Neural cell (in vitro differentiated cells): ENCODE measurements at regions not wholly inside any gene's neighbourhood (a gene's known extent, or its start where the extent isn't known, plus 50 kb on each side); places are given as distances from the start of the nearest gene placed in this dataset.
"Not testable (repeated sequence)": the region's sequence is repeated elsewhere in the genome, so short reads cannot be mapped to it uniquely, and the experiment has no call there.

Source experiments
- H2AFZ ChIP-seq: fragments of 200-600, 300-800 bp; sonication (generic), shearing (Covaris generic); 2 replicates; pipeline ENCODE4 v1.6.0; 2014; ENCODE audit warnings: low read depth, mild to moderate bottlenecking, antibody characterized with exemption, low read length, moderate library complexity
- H3F3A ChIP-seq: fragments of 200-600 bp; shearing (Covaris generic); 2 replicates; pipeline ENCODE4 v1.6.1; 2016; ENCODE audit warnings: mild to moderate bottlenecking, moderate library complexity, mixed read lengths, antibody characterized with exemption, low read length; ENCODE audit not compliant: insufficient read depth, poor library complexity, severe bottlenecking
- H3K27ac ChIP-seq: fragments of 200-600, 300-800 bp; sonication (generic), shearing (Covaris generic); 2 replicates; pipeline ENCODE4 v1.5.1; 2014; ENCODE audit warnings: mild to moderate bottlenecking, low read length, moderate library complexity
- H3K27me3 ChIP-seq: fragments of 300-800, 200-600 bp; sonication (generic), shearing (Covaris generic); 2 replicates; pipeline ENCODE4 v1.6.0; 2014; ENCODE audit warnings: mild to moderate bottlenecking, low read depth, low read length, moderate library complexity; ENCODE audit not compliant: insufficient read depth
- H3K36me3 ChIP-seq: fragments of 300-800, 200-600 bp; sonication (generic), shearing (Covaris generic); 2 replicates; pipeline ENCODE4 v1.5.1; 2014; ENCODE audit warnings: mild to moderate bottlenecking, antibody characterized with exemption, low read length, moderate library complexity; ENCODE audit not compliant: insufficient read depth
- H3K4me2 ChIP-seq: fragments of 300-800, 200-600 bp; sonication (generic), shearing (Covaris generic); 2 replicates; pipeline ENCODE4 v1.6.0; 2014; ENCODE audit warnings: mild to moderate bottlenecking, low read length
- H3K4me3 ChIP-seq: fragments of 300-800, 200-600 bp; sonication (generic), shearing (Covaris generic); 2 replicates; pipeline ENCODE4 v1.5.1; 2014; ENCODE audit warnings: mild to moderate bottlenecking, low read length, moderate library complexity
- H3K79me2 ChIP-seq: fragments of 200-600 bp; shearing (Covaris generic); replicated peaks from 2 replicates; pipeline ENCODE4 v1.6.0; 2014; ENCODE audit warnings: mild to moderate bottlenecking, low read length, moderate library complexity; ENCODE audit not compliant: insufficient read depth
- H3K9ac ChIP-seq: fragments of 300-800, 200-600 bp; sonication (generic), shearing (Covaris generic); 2 replicates; pipeline ENCODE4 v1.6.1; 2016; ENCODE audit warnings: mild to moderate bottlenecking, low read length, mixed read lengths
- H3K9me2 ChIP-seq: fragments of 200-600 bp; shearing (Covaris generic); 2 replicates; pipeline ENCODE4 v1.6.1; 2016; ENCODE audit warnings: mild to moderate bottlenecking, low read length, mixed read lengths; ENCODE audit not compliant: insufficient read depth
- H3K9me3 ChIP-seq: fragments of 200-600, 300-800 bp; sonication (generic), shearing (Covaris generic); 2 replicates; pipeline ENCODE4 v1.6.1; 2016; ENCODE audit warnings: mild to moderate bottlenecking, mixed run types, low read length, moderate library complexity, mixed read lengths
- H4K20me1 ChIP-seq: fragments of 200-600 bp; shearing (Covaris generic); 2 replicates; pipeline ENCODE4 v1.6.1; 2016; ENCODE audit warnings: mild to moderate bottlenecking, mixed run types; ENCODE audit not compliant: insufficient read depth
- CTCF ChIP-seq: fragments of 450-650 bp; IDR thresholded peaks from 2 replicates; pipeline ENCODE4 v1.5.1; 2014; ENCODE audit warnings: antibody characterized with exemption, mild to moderate bottlenecking, moderate library complexity; ENCODE audit not compliant: poor library complexity, severe bottlenecking
- EP300 ChIP-seq: fragments of 450-650 bp; conservative IDR thresholded peaks from 2 replicates; pipeline ENCODE4 v1.6.1; 2014; ENCODE audit warnings: antibody characterized with exemption, mild to moderate bottlenecking, moderate library complexity; ENCODE audit not compliant: poor library complexity, severe bottlenecking
- EZH2 ChIP-seq: fragments of 200-600, 300-800 bp; shearing (Covaris generic), sonication (generic); IDR thresholded peaks from 2 replicates; pipeline ENCODE4 v1.6.1; 2014; ENCODE audit warnings: antibody characterized with exemption, low read length, borderline replicate concordance, mild to moderate bottlenecking; ENCODE audit not compliant: insufficient read depth, poor library complexity, severe bottlenecking
- MXI1 ChIP-seq: fragments of 450-650 bp; conservative IDR thresholded peaks from 2 replicates; pipeline ENCODE4 v1.6.1; 2014; ENCODE audit warnings: antibody characterized with exemption, mild to moderate bottlenecking; ENCODE audit not compliant: poor library complexity, severe bottlenecking
- POLR2AphosphoS5 ChIP-seq: IDR thresholded peaks from 2 replicates; pipeline ENCODE4 v1.6.1; 2012
- RAD21 ChIP-seq: fragments of 450-650 bp; conservative IDR thresholded peaks from 2 replicates; pipeline ENCODE4 v1.6.1; 2014; ENCODE audit warnings: antibody characterized with exemption, mild to moderate bottlenecking, moderate library complexity
- REST ChIP-seq: IDR thresholded peaks from 2 replicates; pipeline ENCODE4 v1.6.1; 2012; ENCODE audit warnings: borderline replicate concordance
- SMC3 ChIP-seq: fragments of 450-650 bp; conservative IDR thresholded peaks from 2 replicates; pipeline ENCODE4 v1.6.1; 2014; ENCODE audit warnings: antibody characterized with exemption, mild to moderate bottlenecking, moderate library complexity; ENCODE audit not compliant: poor library complexity
- TAF1 ChIP-seq: IDR thresholded peaks from 2 replicates; pipeline ENCODE4 v1.6.1; 2012; ENCODE audit warnings: low read depth

- no peak for TF ChIP-seq REST
- TF ChIP-seq EP300 = no peak
- TF ChIP-seq SMC3 = no peak
- TF ChIP-seq POLR2AphosphoS5 = no peak
- TF ChIP-seq RAD21 = no peak
- no peak for TF ChIP-seq TAF1
- no peak for TF ChIP-seq MXI1
- no peak for TF ChIP-seq CTCF
- no peak for TF ChIP-seq EZH2
These were observed 558.7 kb upstream of the EYS start for GRCh38 chr6:66265737-66266136.

GRCh38 chr6:66264376-66264775 lies 557.4 kb upstream of the EYS start:
- Histone ChIP-seq H2AFZ (no peak overlapping the region), H3K9me3 (no peaks in the 10 kb centered on the region), H3K4me2 (no peak overlapping the region), H3K27ac (no peak overlapping the region), H3K9ac (no peak overlapping the region), H4K20me1 (no peaks in the 10 kb centered on the region), H3K4me3 (no peak overlapping the region), H3F3A (no peaks in the 10 kb centered on the region), H3K27me3 (no peaks in the 10 kb centered on the region), H3K9me2 (no peaks in the 10 kb centered on the region), H3K36me3 (no peaks in the 10 kb centered on the region), H3K79me2 (no peaks in the 10 kb centered on the region)
- TF ChIP-seq MXI1 (no peak), SMC3 (no peak), CTCF (no peak)

More at GRCh38 chr6:66265737-66266136, 558.7 kb upstream of the EYS start:
- H3K27ac ChIP-seq = no peak overlapping the region
- no peaks in the 10 kb centered on the region for H3K9me3 ChIP-seq
- H3K9me2 ChIP-seq = no peaks in the 10 kb centered on the region
- H3K4me3 ChIP-seq = no peak overlapping the region
- H3K27me3 ChIP-seq = no peaks in the 10 kb centered on the region
- no peak overlapping the region for H3K4me2 ChIP-seq
- H4K20me1 ChIP-seq = no peaks in the 10 kb centered on the region
- H2AFZ ChIP-seq = no peak overlapping the region
- H3K9ac ChIP-seq = no peak overlapping the region
- no peaks in the 10 kb centered on the region for H3K79me2 ChIP-seq
- no peaks in the 10 kb centered on the region for H3K36me3 ChIP-seq
- no peaks in the 10 kb centered on the region for H3F3A ChIP-seq

- not testable (repeated sequence) for H3K9me3 ChIP-seq, H3K79me2 ChIP-seq, H3K27ac ChIP-seq, H4K20me1 ChIP-seq, H3F3A ChIP-seq, H3K36me3 ChIP-seq, H3K9ac ChIP-seq, H3K4me3 ChIP-seq, H2AFZ ChIP-seq, H3K9me2 ChIP-seq, H3K4me2 ChIP-seq, H3K27me3 ChIP-seq
These were observed 551.9 kb upstream of the EYS start for GRCh38 chr6:66258731-66259487.
